H9 (cell line): ENCODE measurements at regions not wholly inside any gene's neighbourhood (a gene's known extent, or its start where the extent isn't known, plus 50 kb on each side); places are given as distances from the start of the nearest gene placed in this dataset.

Experiments
- DNase-seq: peaks from one replicate; pipeline ENCODE4 v3.0.0-alpha.2; 2017
- H2AFZ ChIP-seq: one replicate; pipeline ENCODE4 v1.6.1; 2013; ENCODE audit warnings: mild to moderate bottlenecking, low read length, control low read depth, moderate library complexity
- H2AK5ac ChIP-seq: 2 replicates; pipeline ENCODE4 v1.6.1; 2013; ENCODE audit warnings: low read length, control low read depth, mixed read lengths; ENCODE audit not compliant: insufficient read length
- H2BK120ac ChIP-seq: one replicate; pipeline ENCODE4 v1.6.1; 2013; ENCODE audit warnings: low read depth, mild to moderate bottlenecking, low read length, control low read depth, inconsistent platforms; ENCODE audit not compliant: poor library complexity, severe bottlenecking
- H2BK12ac ChIP-seq: 2 replicates; pipeline ENCODE4 v1.6.1; 2013; ENCODE audit warnings: low read length, control low read depth, mixed read lengths, low read depth; ENCODE audit not compliant: insufficient read length
- H2BK15ac ChIP-seq: 2 replicates; pipeline ENCODE4 v1.6.1; 2013; ENCODE audit warnings: low read depth, low read length, control low read depth
- H2BK20ac ChIP-seq: one replicate; pipeline ENCODE4 v1.6.1; 2013; ENCODE audit warnings: low read depth, mild to moderate bottlenecking, low read length, control low read depth, inconsistent platforms; ENCODE audit not compliant: poor library complexity, severe bottlenecking
- H2BK5ac ChIP-seq: 2 replicates; pipeline ENCODE4 v1.6.1; 2013; ENCODE audit warnings: low read length, control low read depth, mixed read lengths; ENCODE audit not compliant: insufficient read length
- H3K14ac ChIP-seq: 2 replicates; pipeline ENCODE4 v1.6.1; 2013; ENCODE audit warnings: low read length, control low read depth; ENCODE audit not compliant: insufficient read depth
- H3K18ac ChIP-seq: 2 replicates; pipeline ENCODE4 v1.6.1; 2013; ENCODE audit warnings: low read depth, mild to moderate bottlenecking, mixed read lengths, low read length, control low read depth; ENCODE audit not compliant: insufficient read length
- H3K23ac ChIP-seq: 2 replicates; pipeline ENCODE4 v1.6.1; 2013; ENCODE audit warnings: low read length, control low read depth, mixed read lengths, low read depth; ENCODE audit not compliant: insufficient read length
- H3K23me2 ChIP-seq: 2 replicates; pipeline ENCODE4 v1.6.1; 2013; ENCODE audit warnings: low read depth, mild to moderate bottlenecking, mixed read lengths, low read length, control low read depth; ENCODE audit not compliant: insufficient read length, poor library complexity, severe bottlenecking
- H3K27ac ChIP-seq: 2 replicates; pipeline ENCODE4 v1.5.1; 2013; ENCODE audit warnings: low read length, control low read depth, mixed read lengths, low read depth; ENCODE audit not compliant: insufficient read length
- H3K27me3 ChIP-seq: 2 replicates; pipeline ENCODE4 v1.6.1; 2013; ENCODE audit warnings: low read length, control low read depth, inconsistent platforms; ENCODE audit not compliant: insufficient read depth
- H3K4ac ChIP-seq: 2 replicates; pipeline ENCODE4 v1.6.1; 2013; ENCODE audit warnings: low read depth, mild to moderate bottlenecking, control low read depth, inconsistent platforms, low read length, moderate library complexity
- H3K4me1 ChIP-seq: 2 replicates; pipeline ENCODE4 v1.6.1; 2013; ENCODE audit warnings: low read length, control low read depth, inconsistent platforms; ENCODE audit not compliant: insufficient read depth
- H3K4me2 ChIP-seq: 2 replicates; pipeline ENCODE4 v1.6.1; 2013; ENCODE audit warnings: low read length, control low read depth, mixed read lengths; ENCODE audit not compliant: insufficient read length, insufficient read depth
- H3K56ac ChIP-seq: 2 replicates; pipeline ENCODE4 v1.6.1; 2013; ENCODE audit warnings: low read depth, mild to moderate bottlenecking, mixed read lengths, low read length, control low read depth; ENCODE audit not compliant: insufficient read length
- H3K79me1 ChIP-seq: 2 replicates; pipeline ENCODE4 v1.6.1; 2013; ENCODE audit warnings: low read depth, mild to moderate bottlenecking, moderate library complexity, low read length, control low read depth, inconsistent platforms; ENCODE audit not compliant: insufficient read depth, poor library complexity, severe bottlenecking
- H3K79me2 ChIP-seq: 2 replicates; pipeline ENCODE4 v1.6.1; 2013; ENCODE audit warnings: low read length, control low read depth, inconsistent platforms; ENCODE audit not compliant: insufficient read depth
- H3K9ac ChIP-seq: 2 replicates; pipeline ENCODE4 v1.6.1; 2013; ENCODE audit warnings: low read length, control low read depth, mixed read lengths; ENCODE audit not compliant: insufficient read length; ENCODE audit errors: extremely low read depth
- H3K9me3 ChIP-seq: one replicate; pipeline ENCODE4 v1.6.1; 2013; ENCODE audit warnings: low read depth, low read length, inconsistent platforms; ENCODE audit not compliant: control insufficient read depth
- H3T11ph ChIP-seq: one replicate; pipeline ENCODE4 v1.6.1; 2013; ENCODE audit warnings: mild to moderate bottlenecking, low read length, control low read depth, inconsistent platforms
- H4K20me1 ChIP-seq: one replicate; pipeline ENCODE4 v1.6.1; 2013; ENCODE audit not compliant: control insufficient read depth, insufficient read length, insufficient read depth
- H4K5ac ChIP-seq: 2 replicates; pipeline ENCODE4 v1.6.1; 2013; ENCODE audit warnings: low read depth, mild to moderate bottlenecking, mixed read lengths, low read length, control low read depth; ENCODE audit not compliant: insufficient read length
- H4K8ac ChIP-seq: replicated peaks from 2 replicates; pipeline ENCODE4 v1.6.1; 2013; ENCODE audit warnings: low read length, control low read depth, mixed read lengths, low read depth; ENCODE audit not compliant: insufficient read length
- H4K91ac ChIP-seq: 2 replicates; pipeline ENCODE4 v1.6.1; 2013; ENCODE audit warnings: low read depth, mild to moderate bottlenecking, moderate library complexity, mixed read lengths, low read length, control low read depth; ENCODE audit not compliant: insufficient read length
- H3K27ac Mint-ChIP-seq, 3 experiments: 2 replicates in 2 of 3; 3 replicates in 1 of 3; pipeline ENCODE4 v1.8.0; 2020 to 2021; ENCODE audit warnings: mixed read lengths in 3 of 3, mild to moderate bottlenecking in 1 of 3, moderate library complexity in 1 of 3
- H3K27me3 Mint-ChIP-seq: 2 replicates; pipeline ENCODE4 v1.8.0; 2021; ENCODE audit warnings: low read depth, mild to moderate bottlenecking, moderate library complexity, mixed read lengths
- H3K36me3 Mint-ChIP-seq, 3 experiments: 2 replicates in 2 of 3; 3 replicates in 1 of 3; pipeline ENCODE4 v1.8.0; 2020 to 2021; ENCODE audit warnings: low read depth in 3 of 3, mixed read lengths in 3 of 3; ENCODE audit not compliant: insufficient read depth in 1 of 3
- H3K4me1 Mint-ChIP-seq, 2 experiments: 2 replicates each; pipeline ENCODE4 v1.8.0; 2020; ENCODE audit warnings: mixed read lengths in 2 of 2
- H3K4me3 Mint-ChIP-seq, 2 experiments: 2 replicates in 1 of 2; 3 replicates in 1 of 2; pipeline ENCODE4 v1.8.0; 2020 to 2021; ENCODE audit warnings: mild to moderate bottlenecking in 2 of 2, mixed read lengths in 2 of 2, moderate library complexity in 1 of 2
- H3K9me3 Mint-ChIP-seq, 2 experiments: 2 replicates in 1 of 2; 3 replicates in 1 of 2; pipeline ENCODE4 v1.8.0; 2020; ENCODE audit warnings: mild to moderate bottlenecking in 2 of 2, mixed read lengths in 2 of 2, moderate library complexity in 1 of 2
- WGBS: extraction: QIAGEN DNeasy Blood & Tissue Kit; methylation state at CpG from one replicate; pipeline ENCODE4 v1.1.7; 2013; ENCODE audit warnings: missing lambda C conversion rate, low lambda C conversion rate, mixed read lengths; ENCODE audit not compliant: insufficient read length; ENCODE audit errors: extremely low coverage; 5-methylcytosine and 5-hydroxymethylcytosine counted together
- TF ChIP-seq, protein P1 (sequence below): fragments of 200-600 bp; sonication (generic); conservative IDR thresholded peaks from 3 replicates; pipeline ENCODE4 v1.8.0; 2021; ENCODE audit warnings: antibody characterized with exemption, mild to moderate bottlenecking

DNA sequence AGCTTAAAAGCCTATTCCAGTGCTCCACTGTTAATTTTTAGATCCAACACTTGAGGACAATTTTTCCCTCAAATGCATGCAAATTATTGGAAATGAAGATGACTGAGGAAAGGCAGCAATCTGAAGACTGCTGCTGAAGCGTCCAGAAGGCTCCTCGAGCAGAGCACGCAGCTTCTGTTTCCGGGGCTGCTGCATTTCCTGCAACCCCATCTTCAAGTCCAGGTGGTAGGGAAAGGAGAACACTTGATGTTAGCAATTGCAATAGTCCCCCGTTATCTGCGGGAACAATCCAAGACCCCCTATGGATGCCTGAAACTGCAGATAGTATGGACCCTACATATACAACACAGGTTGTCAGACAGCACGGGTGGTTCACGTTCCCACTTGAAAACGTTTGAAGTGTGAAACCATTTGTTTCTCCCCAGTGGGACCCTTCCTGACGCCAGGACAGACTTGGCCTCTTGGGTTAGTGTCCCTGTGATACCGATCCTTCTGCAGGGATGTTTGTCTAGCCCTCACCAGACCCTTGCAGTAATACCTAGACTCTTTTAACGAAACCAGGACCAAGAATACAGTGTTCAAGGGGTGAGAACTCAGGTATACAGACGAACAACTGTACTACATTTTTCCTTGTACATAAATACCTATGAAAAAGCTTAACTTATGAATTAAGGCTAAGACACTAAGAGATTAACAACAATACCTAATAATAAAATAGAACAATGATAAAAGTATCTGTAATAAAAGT, 152.3 kb downstream of the HSD17B3 start:
- no peaks in the 10 kb centered on the region for H3K79me2 ChIP-seq
- H2BK12ac ChIP-seq: no peak overlapping the region
- H4K91ac ChIP-seq: no peak overlapping the region
- H2AFZ ChIP-seq: no peak overlapping the region
- no peak overlapping the region for H3K27ac Mint-ChIP-seq
- H3K18ac ChIP-seq: no peak overlapping the region
- H3K9me3 Mint-ChIP-seq: no peaks in the 10 kb centered on the region; a peak in 1 of 5 replicates
- no peak overlapping the region for H3K23ac ChIP-seq
- H3K9ac ChIP-seq: no peak overlapping the region
- peaks cover 12% of the 10 kb centered on the region for H3K27me3 Mint-ChIP-seq
- H3K14ac ChIP-seq: no peak overlapping the region
- no peak overlapping the region for H2BK15ac ChIP-seq
- H3K23me2 ChIP-seq: no peaks in the 10 kb centered on the region
- no peak overlapping the region for H3K4me3 Mint-ChIP-seq
- H3K4me1 Mint-ChIP-seq: no peaks in the 10 kb centered on the region
- H3T11ph ChIP-seq: no peak overlapping the region
- H2BK5ac ChIP-seq: no peak overlapping the region
- DNase-seq: no peak
- WGBS: no CpG with 5 or more reads among the region's 13 CpGs
- H4K20me1 ChIP-seq: no peaks in the 10 kb centered on the region
- H2BK120ac ChIP-seq: no peak overlapping the region
- no peaks in the 10 kb centered on the region for H3K79me1 ChIP-seq
- H2BK20ac ChIP-seq: no peak overlapping the region
- H3K27me3 ChIP-seq: no peaks in the 10 kb centered on the region
- no peak overlapping the region for H3K4ac ChIP-seq
- no peak overlapping the region for H2AK5ac ChIP-seq
- no peaks in the 10 kb centered on the region for H3K36me3 Mint-ChIP-seq
- H3K9me3 ChIP-seq: no peaks in the 10 kb centered on the region
- no peak overlapping the region for H3K4me2 ChIP-seq
- no peak overlapping the region for H4K8ac ChIP-seq
- TF ChIP-seq, protein P1, sequence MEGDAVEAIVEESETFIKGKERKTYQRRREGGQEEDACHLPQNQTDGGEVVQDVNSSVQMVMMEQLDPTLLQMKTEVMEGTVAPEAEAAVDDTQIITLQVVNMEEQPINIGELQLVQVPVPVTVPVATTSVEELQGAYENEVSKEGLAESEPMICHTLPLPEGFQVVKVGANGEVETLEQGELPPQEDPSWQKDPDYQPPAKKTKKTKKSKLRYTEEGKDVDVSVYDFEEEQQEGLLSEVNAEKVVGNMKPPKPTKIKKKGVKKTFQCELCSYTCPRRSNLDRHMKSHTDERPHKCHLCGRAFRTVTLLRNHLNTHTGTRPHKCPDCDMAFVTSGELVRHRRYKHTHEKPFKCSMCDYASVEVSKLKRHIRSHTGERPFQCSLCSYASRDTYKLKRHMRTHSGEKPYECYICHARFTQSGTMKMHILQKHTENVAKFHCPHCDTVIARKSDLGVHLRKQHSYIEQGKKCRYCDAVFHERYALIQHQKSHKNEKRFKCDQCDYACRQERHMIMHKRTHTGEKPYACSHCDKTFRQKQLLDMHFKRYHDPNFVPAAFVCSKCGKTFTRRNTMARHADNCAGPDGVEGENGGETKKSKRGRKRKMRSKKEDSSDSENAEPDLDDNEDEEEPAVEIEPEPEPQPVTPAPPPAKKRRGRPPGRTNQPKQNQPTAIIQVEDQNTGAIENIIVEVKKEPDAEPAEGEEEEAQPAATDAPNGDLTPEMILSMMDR: no peak
- no peak overlapping the region for H3K56ac ChIP-seq
- H4K5ac ChIP-seq: no peak overlapping the region
- no peak overlapping the region for H3K27ac ChIP-seq
- H3K4me1 ChIP-seq: no peaks in the 10 kb centered on the region
